ENCODE measurements at regions not wholly inside any gene's neighbourhood (a gene's known extent, or its start where the extent isn't known, plus 50 kb on each side); places are given as distances from the start of the nearest gene placed in this dataset.

DNA sequence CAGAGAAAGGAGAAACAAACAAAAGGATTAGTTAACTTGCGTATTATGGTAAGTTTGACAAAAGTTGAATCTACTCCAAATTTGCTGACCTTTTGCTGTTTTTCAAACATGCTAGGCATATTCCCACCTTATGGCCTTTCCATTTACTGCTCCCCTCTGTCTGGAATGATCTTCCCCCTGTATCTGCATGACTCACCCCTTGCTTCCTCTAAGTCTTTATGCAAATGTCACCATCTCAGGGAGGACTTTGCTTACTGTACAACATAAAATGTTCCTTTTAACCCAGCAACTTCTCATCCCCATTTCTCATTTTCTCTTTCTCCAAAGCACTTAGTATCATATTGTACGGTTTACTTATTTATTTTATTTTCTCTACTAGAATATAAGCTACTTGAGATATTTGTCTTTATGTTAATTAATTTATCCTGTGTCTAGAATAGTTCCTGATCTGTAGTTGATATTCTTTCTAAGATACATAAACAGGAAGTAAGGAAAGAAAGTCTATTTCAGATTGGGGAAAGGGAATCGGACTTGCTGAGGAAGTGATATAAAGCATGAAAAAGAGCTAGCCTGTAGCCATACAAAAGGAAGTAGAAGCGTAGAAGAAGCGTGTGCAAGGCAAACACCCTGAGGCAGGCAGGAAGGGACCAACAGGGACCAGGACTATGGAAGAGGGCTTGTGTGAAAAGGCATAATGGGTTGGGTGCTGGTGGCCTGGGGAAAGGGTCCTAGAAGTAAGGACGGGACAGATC, 144.9 kb upstream of the ERBB4 start:
- intact Hi-C loops (cut with micrococcal nuclease; ENCODE audit: unreplicated experiment) = loop anchor here (5.0 to 10.0 kb wide), 2 partner anchors 86 to 1251 kb away; no protein-coding TSS in a partner anchor
- TF ChIP-seq, protein P1, sequence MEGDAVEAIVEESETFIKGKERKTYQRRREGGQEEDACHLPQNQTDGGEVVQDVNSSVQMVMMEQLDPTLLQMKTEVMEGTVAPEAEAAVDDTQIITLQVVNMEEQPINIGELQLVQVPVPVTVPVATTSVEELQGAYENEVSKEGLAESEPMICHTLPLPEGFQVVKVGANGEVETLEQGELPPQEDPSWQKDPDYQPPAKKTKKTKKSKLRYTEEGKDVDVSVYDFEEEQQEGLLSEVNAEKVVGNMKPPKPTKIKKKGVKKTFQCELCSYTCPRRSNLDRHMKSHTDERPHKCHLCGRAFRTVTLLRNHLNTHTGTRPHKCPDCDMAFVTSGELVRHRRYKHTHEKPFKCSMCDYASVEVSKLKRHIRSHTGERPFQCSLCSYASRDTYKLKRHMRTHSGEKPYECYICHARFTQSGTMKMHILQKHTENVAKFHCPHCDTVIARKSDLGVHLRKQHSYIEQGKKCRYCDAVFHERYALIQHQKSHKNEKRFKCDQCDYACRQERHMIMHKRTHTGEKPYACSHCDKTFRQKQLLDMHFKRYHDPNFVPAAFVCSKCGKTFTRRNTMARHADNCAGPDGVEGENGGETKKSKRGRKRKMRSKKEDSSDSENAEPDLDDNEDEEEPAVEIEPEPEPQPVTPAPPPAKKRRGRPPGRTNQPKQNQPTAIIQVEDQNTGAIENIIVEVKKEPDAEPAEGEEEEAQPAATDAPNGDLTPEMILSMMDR (conservative IDR thresholded peaks at IDR 0.05; ENCODE audit: low read depth, low read length) = no peak
- TF ChIP-seq EZH2 (IDR thresholded peaks at IDR 0.05; ENCODE audit: borderline replicate concordance, low read depth, low read length, poor library complexity, severe bottlenecking) = no peak
- DNase-seq (ENCODE audit: low spot score) = peak; percentile 50
- peak overlapping the region; percentile 1 for H3K27ac ChIP-seq (ENCODE audit: low read depth, low read length, poor library complexity, severe bottlenecking)
- no TSS peak for BruUV-seq (replicated peaks)
- ChIA-PET CTCF (no interaction called here), POLR2A (ENCODE audit: low non-redundant PET) (no interaction called here)
- H3K36me3 ChIP-seq (ENCODE audit: insufficient read depth, low read length, poor library complexity, severe bottlenecking) = no peaks in the 10 kb centered on the region
- H3K4me1 ChIP-seq (ENCODE audit: insufficient read depth, low read length, poor library complexity, severe bottlenecking) = peaks cover 13% of the 10 kb centered on the region
- no peak overlapping the region for H3K4me3 ChIP-seq (ENCODE audit: low read depth, low read length, poor library complexity, severe bottlenecking)
- no peaks in the 10 kb centered on the region for H3K9me3 ChIP-seq (ENCODE audit: low read depth, low read length, poor library complexity, severe bottlenecking)
- H3K27me3 ChIP-seq (replicated peaks; ENCODE audit: insufficient read depth, low read depth, low read length, poor library complexity) = no peaks in the 10 kb centered on the region

DNA sequence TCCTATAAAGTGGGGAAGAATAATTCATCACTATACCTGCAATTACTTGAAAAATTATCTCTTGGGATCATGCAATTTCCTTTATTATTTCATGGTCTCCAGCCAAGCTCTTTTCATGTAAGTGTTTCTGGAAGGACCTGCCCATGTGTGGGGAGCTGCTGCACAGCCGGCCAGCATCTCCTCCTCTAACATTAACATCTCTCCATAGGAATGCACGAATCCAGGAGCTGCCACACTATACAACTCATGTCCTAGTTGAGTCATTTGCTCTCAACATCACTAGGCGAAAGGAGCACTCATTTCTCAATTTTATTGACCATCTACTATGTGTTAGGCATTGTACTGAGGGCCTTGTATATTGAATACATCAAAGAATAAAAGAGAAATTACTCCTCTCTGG, 144.3 kb upstream of the ERBB4 start:
- intact Hi-C loops (cut with micrococcal nuclease; ENCODE audit: unreplicated experiment) = loop anchor here (5.0 to 10.0 kb wide), 2 partner anchors 86 to 1252 kb away; no protein-coding TSS in a partner anchor
- BruUV-seq (replicated peaks) = no TSS peak
- TF ChIP-seq, protein P1 (conservative IDR thresholded peaks at IDR 0.05; ENCODE audit: low read depth, low read length) = no peak
- no peak for TF ChIP-seq EZH2 (IDR thresholded peaks at IDR 0.05; ENCODE audit: borderline replicate concordance, low read depth, low read length, poor library complexity, severe bottlenecking)
- no peak for DNase-seq (ENCODE audit: low spot score)
- no peaks in the 10 kb centered on the region for H3K27me3 ChIP-seq (replicated peaks; ENCODE audit: insufficient read depth, low read depth, low read length, poor library complexity)
- ChIA-PET POLR2A (ENCODE audit: low non-redundant PET) (no interaction called here), CTCF (no interaction called here)
- H3K27ac ChIP-seq (ENCODE audit: low read depth, low read length, poor library complexity, severe bottlenecking) = no peak overlapping the region
- no peaks in the 10 kb centered on the region for H3K36me3 ChIP-seq (ENCODE audit: insufficient read depth, low read length, poor library complexity, severe bottlenecking)
- H3K4me1 ChIP-seq (ENCODE audit: insufficient read depth, low read length, poor library complexity, severe bottlenecking) = peaks cover 13% of the 10 kb centered on the region
- no peaks in the 10 kb centered on the region for H3K9me3 ChIP-seq (ENCODE audit: low read depth, low read length, poor library complexity, severe bottlenecking)
- no peak overlapping the region for H3K4me3 ChIP-seq (ENCODE audit: low read depth, low read length, poor library complexity, severe bottlenecking)

GRCh38 chr2:212677466-212677865, 138.9 kb upstream of the ERBB4 start:
- peak; percentile 45 for DNase-seq (ENCODE audit: low spot score)
- Histone ChIP-seq H3K27ac (ENCODE audit: low read depth, low read length, poor library complexity, severe bottlenecking) (no peak overlapping the region), H3K36me3 (ENCODE audit: insufficient read depth, low read length, poor library complexity, severe bottlenecking) (no peaks in the 10 kb centered on the region), H3K9me3 (ENCODE audit: low read depth, low read length, poor library complexity, severe bottlenecking) (no peaks in the 10 kb centered on the region), H3K4me1 (ENCODE audit: insufficient read depth, low read length, poor library complexity, severe bottlenecking) (no peaks in the 10 kb centered on the region), H3K4me3 (ENCODE audit: low read depth, low read length, poor library complexity, severe bottlenecking) (no peak overlapping the region), H3K27me3 (replicated peaks; ENCODE audit: insufficient read depth, low read depth, low read length, poor library complexity) (no peaks in the 10 kb centered on the region)
- no peak for TF ChIP-seq EZH2 (IDR thresholded peaks at IDR 0.05; ENCODE audit: borderline replicate concordance, low read depth, low read length, poor library complexity, severe bottlenecking)
- TF ChIP-seq, protein P1 (conservative IDR thresholded peaks at IDR 0.05; ENCODE audit: low read depth, low read length) = no peak
- CTCF ChIA-PET = no interaction called here
- intact Hi-C loops (cut with micrococcal nuclease; ENCODE audit: unreplicated experiment) = no loop called here
- no TSS peak for BruUV-seq (replicated peaks)
- POLR2A ChIA-PET (ENCODE audit: low non-redundant PET) = no interaction called here

All from A673 (cell line).